ENCODE measurements at regions not wholly inside any gene's neighbourhood (a gene's known extent, or its start where the extent isn't known, plus 50 kb on each side); places are given as distances from the start of the nearest gene placed in this dataset.

DNA sequence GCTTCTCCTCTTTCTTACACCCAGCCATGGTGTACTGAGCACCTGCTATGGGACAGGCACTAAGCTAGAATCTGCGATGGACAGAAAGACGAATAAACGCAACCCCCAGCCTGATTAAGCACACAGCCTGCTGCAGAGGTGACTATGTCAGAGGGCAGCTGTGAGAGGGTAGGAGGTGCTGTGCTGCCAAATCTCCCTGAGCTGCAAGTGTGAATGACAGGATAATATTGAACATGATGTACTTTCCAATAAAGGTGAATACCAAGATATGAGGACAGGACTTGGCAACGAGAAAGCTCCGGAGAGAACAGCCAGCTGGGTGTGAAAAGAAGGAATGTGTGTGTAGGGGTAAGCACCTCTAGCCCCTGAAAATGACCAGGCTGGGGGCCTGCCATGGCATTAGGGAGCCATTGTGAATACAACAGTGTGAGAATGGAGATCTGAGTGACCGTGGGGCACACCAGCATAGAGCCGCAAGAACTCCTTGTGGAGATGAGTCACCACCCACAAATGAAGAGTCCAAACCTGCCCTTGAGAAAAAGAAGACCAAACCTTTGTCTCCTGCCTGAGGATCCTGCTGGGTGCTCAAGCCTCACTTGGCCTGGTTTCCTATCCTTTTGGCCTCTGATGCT is 83.0 kb upstream of the ATF3 start:
- no peak for DNase-seq (ENCODE audit: low read depth)

- no peak for DNase-seq (ENCODE audit: low read depth)
These were observed 82.5 kb upstream of the ATF3 start for GRCh38 chr1:212526111-212526491.

DNA sequence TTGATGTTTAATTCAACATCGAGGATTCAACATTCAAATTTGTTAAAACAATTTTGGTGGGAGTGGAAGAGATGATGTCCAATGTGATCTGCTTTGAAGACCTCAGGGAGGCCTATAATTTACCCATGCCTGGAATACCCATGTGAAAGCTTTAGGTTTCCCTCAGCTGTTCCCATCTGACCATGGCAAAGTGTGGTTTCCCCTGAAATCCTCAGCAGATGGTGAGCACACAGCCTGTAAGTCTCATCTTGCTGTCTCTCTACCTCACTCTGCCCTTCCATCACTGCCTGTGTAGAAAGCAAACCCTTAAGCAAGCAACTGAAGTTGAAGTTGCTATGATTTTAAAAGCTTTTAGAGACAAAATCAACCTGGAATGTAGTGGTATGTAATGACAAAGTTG is 80.1 kb upstream of the ATF3 start:
- no peak for DNase-seq (ENCODE audit: low read depth)

- DNase-seq (ENCODE audit: low read depth): no peak
These were observed 79.3 kb upstream of the ATF3 start for GRCh38 chr1:212529211-212529741.

DNA sequence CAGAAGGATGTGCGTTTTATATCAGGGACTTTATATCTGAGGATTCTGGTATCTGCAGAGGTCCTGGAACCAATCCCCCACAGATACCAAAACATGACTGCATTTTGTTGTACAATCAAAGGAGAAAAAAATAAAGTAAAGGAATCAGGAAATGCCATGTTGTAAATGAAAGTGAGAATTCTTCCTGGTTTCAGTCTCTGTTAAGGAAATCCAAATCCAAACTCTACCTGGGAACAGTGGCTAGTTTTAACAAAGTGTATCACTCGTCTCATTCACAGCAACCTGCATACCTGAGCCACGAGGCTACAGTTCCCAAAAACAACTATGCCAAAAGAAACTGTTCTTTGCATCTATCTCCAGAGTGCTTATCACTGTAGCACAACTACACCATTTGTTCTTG is 77.3 kb upstream of the ATF3 start:
- no peak for DNase-seq (ENCODE audit: low read depth)

GRCh38 chr1:212531796-212532195 is 76.8 kb upstream of the ATF3 start:
- DNase-seq (ENCODE audit: low read depth): no peak

- DNase-seq (ENCODE audit: low read depth): no peak
These were observed 76.0 kb upstream of the ATF3 start for GRCh38 chr1:212532469-212533147.

DNA sequence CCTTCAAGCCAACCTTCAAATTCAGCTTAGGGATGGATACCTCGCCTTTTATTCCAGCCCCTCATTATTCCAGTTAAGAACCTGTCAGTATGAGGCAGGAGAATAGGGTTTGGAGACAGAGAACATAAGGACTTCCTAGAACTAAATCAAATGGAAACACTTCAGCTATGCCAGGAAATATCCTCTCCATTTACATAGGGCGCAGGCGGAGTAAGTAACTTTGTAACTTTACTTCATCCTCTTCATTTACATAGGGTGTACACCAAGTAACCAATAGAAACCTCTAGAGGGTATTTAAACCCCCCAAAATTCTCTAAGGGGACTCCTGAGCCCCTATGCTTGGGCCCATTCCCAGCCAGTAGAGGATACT is 75.4 kb upstream of the ATF3 start:
- DNase-seq (ENCODE audit: low read depth): no peak

DNA sequence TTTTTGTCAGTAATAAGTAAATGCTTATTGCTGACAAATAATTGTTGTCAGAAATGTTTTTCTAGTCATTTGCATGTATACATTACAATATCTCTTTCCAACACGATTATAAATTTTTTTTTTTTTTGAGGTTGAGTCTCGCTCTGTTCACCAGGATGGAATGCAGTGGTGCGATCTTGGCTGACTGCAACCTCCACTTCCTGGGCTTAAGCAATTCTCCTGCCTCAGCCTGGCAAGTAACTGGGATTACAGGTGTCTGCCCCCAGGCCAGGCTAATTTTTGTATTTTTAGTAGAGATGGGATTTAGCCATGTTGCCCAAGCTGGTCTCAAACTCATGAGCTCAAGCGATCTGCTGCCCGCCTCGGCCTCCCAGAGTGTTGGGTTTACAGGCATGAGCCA is 72.0 kb upstream of the ATF3 start:
- no peak for DNase-seq (ENCODE audit: low read depth)

DNA sequence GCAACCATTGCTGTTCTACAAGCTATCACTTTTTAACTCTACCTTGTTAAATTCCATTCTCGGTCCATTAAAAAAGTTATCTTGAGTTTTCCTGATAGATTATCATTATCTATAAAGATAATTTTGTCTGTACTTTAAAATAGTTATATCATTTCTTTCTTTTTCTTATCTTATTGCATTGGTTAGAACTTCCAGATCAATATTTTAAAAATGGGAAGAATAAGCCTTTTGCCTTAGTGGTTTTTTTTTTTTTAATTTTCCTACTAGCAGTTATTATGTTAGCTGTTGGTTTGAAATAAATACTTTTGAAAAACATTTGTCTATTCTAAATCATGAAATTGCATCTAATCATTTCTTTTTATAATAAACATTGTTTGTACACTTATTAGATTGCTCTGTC is 71.0 kb upstream of the ATF3 start:
- no peak for DNase-seq (ENCODE audit: low read depth)

GRCh38 chr1:212539737-212540430 is 68.7 kb upstream of the ATF3 start:
- no peak for DNase-seq (ENCODE audit: low read depth)

DNA sequence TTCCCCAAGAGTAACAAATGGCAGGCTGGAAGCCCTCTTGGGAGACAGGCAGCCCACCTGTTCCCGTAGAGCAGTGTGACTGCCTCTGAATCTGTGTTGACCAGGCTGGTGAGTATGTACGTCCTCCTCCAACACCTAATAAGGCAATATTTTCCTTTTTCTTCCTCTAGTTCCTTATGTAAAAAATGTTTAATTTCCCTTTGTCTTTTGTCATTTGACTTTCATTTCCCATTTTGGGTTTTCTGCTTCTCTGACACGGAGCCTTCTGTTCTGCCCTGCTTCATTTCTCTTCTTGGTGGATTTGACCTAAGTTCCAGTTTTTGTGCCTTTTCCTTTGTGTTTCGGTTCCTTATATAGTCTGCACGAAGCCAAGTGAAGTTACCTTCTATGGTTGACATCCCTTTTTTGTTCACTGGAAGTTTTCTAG is 65.8 kb upstream of the ATF3 start:
- DNase-seq (ENCODE audit: low read depth): no peak

DNA sequence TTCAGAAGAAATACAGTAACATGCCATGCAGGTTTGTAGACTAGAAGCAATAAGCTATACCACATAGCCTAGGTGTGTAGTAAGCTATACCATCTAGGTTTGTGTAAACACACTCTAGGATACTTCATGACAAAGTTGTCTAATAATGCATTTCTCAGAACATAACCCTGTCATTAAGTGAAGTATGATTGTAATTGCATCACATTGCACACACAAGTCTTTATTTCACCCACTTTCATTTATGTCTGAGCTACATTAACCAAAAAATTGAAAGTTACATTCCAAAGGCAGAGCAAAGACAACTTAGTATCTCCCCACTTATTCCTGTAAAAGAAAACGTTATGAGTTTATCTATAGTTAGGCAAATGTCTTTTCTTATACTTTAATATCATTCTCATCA is 64.5 kb upstream of the ATF3 start:
- DNase-seq (ENCODE audit: low read depth): no peak

- no peak for DNase-seq (ENCODE audit: low read depth)
These were observed 62.5 kb upstream of the ATF3 start for GRCh38 chr1:212545941-212546635.

DNA sequence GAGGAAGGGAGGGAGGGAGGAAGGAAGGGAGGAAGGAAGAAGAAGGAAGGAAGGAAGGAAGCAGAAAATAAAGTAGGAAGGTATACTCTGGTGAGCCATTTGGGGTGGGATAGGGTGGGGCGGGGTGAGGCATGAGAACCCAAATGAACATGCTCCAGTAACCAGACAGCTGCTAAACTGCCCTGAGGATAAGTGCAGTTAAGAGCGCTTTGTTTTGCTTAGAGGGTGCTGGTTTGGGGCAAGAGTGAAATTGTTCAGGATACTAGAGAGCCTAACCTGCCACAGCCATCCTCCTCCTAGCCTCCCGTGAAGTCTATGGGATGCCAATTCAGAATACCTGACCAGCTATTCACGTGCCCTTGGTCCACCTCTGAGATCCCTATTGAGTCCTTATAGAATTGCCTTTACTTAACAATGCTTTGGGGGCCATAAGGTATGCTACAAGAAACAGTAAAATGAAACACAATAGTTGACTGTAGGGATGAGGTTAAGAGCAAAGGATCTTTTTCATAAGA is 59.0 kb upstream of the ATF3 start:
- no peak for DNase-seq (ENCODE audit: low read depth)

GRCh38 chr1:212551929-212552328 is 56.6 kb upstream of the ATF3 start:
- no peak for DNase-seq (ENCODE audit: low read depth)

GRCh38 chr1:212553676-212554075 is 54.9 kb upstream of the ATF3 start:
- DNase-seq (ENCODE audit: low read depth): no peak

GRCh38 chr1:212554401-212554800 is 54.2 kb upstream of the ATF3 start:
- no peak for DNase-seq (ENCODE audit: low read depth)

- DNase-seq (ENCODE audit: low read depth): no peak
These were observed 53.1 kb upstream of the ATF3 start for GRCh38 chr1:212555426-212555825.

DNA sequence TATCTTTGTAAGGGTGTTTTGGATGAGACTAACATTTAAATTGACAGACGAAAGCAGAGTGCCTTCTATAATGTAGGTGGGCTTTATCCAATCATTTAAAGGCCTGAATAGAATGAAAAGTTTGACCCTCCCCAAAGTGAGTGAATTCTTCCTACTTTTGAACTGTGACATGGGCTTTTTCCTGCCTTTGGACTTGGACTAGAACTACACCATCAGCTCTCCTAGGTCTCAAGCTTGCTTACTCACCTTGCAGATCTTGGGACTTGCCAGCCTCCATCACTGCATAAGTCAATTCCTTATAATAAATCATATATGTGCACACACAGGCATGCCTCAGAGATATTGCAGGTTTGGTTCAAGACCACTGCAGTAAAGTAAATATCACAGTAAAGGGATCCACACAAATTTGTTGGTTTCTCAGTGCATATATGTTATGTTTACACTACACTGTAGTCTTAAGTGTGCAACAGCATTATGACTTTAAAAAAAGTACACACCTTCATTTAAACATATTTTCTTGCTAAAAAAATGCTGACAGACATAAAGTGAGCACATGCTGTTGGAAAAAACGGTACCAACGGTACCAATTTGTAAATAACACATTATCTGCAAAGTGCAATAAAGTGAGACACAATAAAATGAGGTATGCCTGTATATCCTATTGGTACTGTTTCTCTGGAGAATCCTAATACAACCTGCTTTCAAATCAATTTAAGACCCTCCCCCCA is 51.6 kb upstream of the ATF3 start:
- no peak for DNase-seq (ENCODE audit: low read depth)

- DNase-seq (ENCODE audit: low read depth): no peak
These were observed 50.5 kb upstream of the ATF3 start for GRCh38 chr1:212557739-212558692.
